Natural killer cell treated with Interleukin-12 subunit alpha and Interleukin-12 subunit beta and Interleukin-15 and Interleukin-18, amount 100 ng/mL, for 72 hours (primary cell): ENCODE measurements at regions not wholly inside any gene's neighbourhood (a gene's known extent, or its start where the extent isn't known, plus 50 kb on each side); places are given as distances from the start of the nearest gene placed in this dataset.

Source experiments
- ATAC-seq, 2 donors: fragments of 150-1000 bp; cut with Tn5 transposase in 1 of 2; sonication (Bioruptor Pico), chemical (Tn5 transposase) in 1 of 2; 2 replicates each; pipeline ENCODE4 v1.10.0; 2021
- DNase-seq: peaks from one replicate; pipeline ENCODE4 v3.0.0; 2022; ENCODE audit warnings: low spot score
- H3K27ac Mint-ChIP-seq, 2 donors: 1 replicate in 1 of 2; 2 replicates in 1 of 2; pipeline ENCODE4 v1.8.0; 2022; ENCODE audit warnings: mixed read lengths in 2 of 2, mild to moderate bottlenecking in 1 of 2, moderate library complexity in 1 of 2
- H3K27me3 Mint-ChIP-seq, 2 donors: 1 replicate in 1 of 2; 2 replicates in 1 of 2; pipeline ENCODE4 v1.8.0; 2022; ENCODE audit warnings: mixed read lengths in 2 of 2
- H3K36me3 Mint-ChIP-seq: one replicate; pipeline ENCODE4 v1.8.0; 2022; ENCODE audit warnings: mixed read lengths
- H3K4me1 Mint-ChIP-seq, 2 donors: 1 replicate in 1 of 2; 2 replicates in 1 of 2; pipeline ENCODE4 v1.8.0; 2022; ENCODE audit warnings: low read depth in 2 of 2, mixed read lengths in 2 of 2, mild to moderate bottlenecking in 1 of 2
- H3K4me3 Mint-ChIP-seq: one replicate; pipeline ENCODE4 v1.8.0; 2022; ENCODE audit warnings: mixed read lengths
- H3K9me3 Mint-ChIP-seq: 2 replicates; pipeline ENCODE4 v1.8.0; 2022; ENCODE audit warnings: mixed read lengths

DNA sequence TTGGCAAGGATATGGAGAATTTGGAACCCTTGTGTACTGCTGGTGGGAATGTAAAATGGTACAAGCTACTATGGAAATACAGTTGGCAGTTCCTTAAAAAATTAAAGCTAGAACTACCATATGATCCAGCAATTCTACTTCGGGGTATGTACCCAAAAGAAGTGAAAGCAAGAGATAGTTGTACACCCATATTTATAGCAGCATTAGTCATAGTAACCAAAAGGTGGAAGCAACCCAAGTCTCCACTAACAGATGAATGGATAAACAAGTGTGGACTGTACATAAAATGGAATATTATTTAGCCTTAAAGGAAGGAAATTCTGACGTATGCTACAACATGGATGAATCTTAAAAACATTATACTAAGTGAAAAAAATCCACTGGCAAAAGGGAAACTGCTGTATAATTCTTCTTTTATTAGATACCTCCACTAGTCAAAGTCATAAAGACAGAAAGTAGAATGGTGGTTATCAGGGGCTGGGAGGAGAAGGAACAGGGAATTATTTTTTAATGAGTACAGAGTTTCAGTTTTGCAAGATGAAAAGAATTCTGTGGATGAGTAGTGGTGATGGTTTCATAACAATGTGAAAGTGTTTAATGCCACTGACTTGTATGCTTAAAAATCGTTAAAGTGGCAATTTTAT, 141.6 kb downstream of the RXFP2 start:
- Mint-ChIP-seq H3K4me1 (peaks cover 6 to 10% of the 10 kb centered on the region in 2 donors), H3K9me3 (no peaks in the 10 kb centered on the region), H3K27ac (no peak overlapping the region), H3K36me3 (no peaks in the 10 kb centered on the region), H3K27me3 (no peaks in the 10 kb centered on the region), H3K4me3 (no peak overlapping the region)
- DNase-seq: no peak
- no peak for ATAC-seq

DNA sequence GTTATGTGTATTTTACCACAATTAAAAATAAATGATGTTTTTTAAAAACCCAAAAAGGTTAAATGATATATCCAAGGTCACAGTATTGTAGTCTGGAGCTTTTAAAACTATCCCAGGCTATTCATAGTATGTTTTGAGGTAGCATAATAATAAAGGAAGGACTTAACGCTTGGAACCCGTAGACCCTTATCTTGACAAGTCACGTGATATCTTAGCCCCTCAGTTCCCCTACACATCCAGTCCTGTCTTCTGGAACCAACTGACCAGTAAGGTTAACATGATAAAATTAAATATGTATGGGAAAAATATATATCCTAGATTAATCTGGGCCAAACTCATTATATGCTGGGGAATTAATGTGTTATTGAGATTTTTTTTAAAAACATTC, 142.2 kb downstream of the RXFP2 start:
- DNase-seq: no peak
- ATAC-seq: no peak
- Mint-ChIP-seq H3K36me3 (no peaks in the 10 kb centered on the region), H3K4me3 (no peak overlapping the region), H3K4me1 (peaks cover 6 to 11% of the 10 kb centered on the region in 2 donors), H3K27me3 (no peaks in the 10 kb centered on the region), H3K27ac (no peak overlapping the region), H3K9me3 (no peaks in the 10 kb centered on the region)

DNA sequence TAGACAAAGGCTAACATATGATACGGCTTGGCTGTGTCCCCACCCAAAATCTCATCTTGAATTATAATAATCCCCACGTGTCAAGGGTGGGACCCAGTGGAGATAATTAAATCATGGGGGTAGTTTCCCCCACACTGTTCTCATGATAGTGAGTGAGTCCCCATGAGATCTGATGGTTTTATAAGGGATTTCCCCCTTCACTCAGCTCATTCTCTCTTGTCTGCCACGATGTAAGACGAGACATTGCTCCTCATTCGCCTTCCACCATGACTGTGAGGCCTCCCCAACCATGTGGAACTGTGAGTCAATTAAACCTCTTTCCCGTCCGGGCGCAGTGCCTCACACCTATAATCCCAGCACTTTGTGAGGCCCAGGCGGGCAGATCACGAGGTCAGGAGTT, 143.5 kb downstream of the RXFP2 start:
- Mint-ChIP-seq H3K36me3 (no peaks in the 10 kb centered on the region), H3K27ac (no peak overlapping the region), H3K27me3 (no peaks in the 10 kb centered on the region), H3K9me3 (no peaks in the 10 kb centered on the region), H3K4me1 (peaks cover 6 to 10% of the 10 kb centered on the region in 2 donors), H3K4me3 (no peak overlapping the region)
- DNase-seq (no peak), ATAC-seq (no peak)

DNA sequence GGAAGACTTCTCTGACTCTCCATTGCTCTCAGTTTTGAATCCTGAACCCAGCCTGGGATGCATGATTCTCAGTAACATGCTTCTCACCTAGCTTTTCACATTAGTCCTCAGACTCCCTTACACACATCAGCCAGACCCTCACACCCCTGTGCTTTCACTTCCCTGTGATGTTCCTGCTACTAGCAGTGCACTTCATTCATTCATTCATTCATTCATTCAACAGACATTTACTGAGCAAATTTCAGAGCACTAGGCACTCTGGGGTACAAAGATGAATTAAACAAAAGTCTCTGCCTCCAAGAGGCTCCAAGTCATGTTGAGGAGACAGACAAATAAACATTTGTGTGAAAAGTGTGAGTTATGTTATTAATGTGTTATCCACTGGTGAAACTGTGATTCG, 145.2 kb downstream of the RXFP2 start:
- Mint-ChIP-seq H3K27ac (no peak overlapping the region), H3K27me3 (no peaks in the 10 kb centered on the region), H3K9me3 (no peaks in the 10 kb centered on the region), H3K4me1 (peaks cover 6 to 10% of the 10 kb centered on the region in 2 donors), H3K36me3 (no peaks in the 10 kb centered on the region), H3K4me3 (no peak overlapping the region)
- DNase-seq (no peak), ATAC-seq (no peak)

DNA sequence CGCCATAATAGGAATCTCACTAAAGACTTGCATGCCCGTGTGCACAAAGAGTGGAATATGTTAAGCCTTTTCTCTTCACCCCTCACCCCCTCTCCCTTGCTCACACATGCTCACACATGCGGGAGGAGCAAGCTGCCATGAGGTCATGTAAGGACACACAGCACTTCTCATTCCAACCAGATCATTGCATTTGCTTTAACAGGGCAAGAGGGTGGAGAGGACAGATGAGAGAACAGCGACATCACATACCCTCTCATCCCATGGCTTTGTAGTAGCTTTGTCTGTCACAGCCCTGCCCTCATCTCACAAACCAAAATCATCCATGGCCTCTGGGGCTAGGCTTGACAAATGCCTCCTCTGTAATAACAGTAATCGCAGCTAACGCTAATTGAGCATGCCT, 145.6 kb upstream of the FRY start:
- Mint-ChIP-seq H3K9me3 (no peaks in the 10 kb centered on the region), H3K36me3 (no peaks in the 10 kb centered on the region), H3K4me3 (no peak overlapping the region), H3K27me3 (no peaks in the 10 kb centered on the region), H3K4me1 (peaks cover 2 to 10% of the 10 kb centered on the region in 2 donors), H3K27ac (no peak overlapping the region)
- no peak for DNase-seq
- no peak for ATAC-seq

DNA sequence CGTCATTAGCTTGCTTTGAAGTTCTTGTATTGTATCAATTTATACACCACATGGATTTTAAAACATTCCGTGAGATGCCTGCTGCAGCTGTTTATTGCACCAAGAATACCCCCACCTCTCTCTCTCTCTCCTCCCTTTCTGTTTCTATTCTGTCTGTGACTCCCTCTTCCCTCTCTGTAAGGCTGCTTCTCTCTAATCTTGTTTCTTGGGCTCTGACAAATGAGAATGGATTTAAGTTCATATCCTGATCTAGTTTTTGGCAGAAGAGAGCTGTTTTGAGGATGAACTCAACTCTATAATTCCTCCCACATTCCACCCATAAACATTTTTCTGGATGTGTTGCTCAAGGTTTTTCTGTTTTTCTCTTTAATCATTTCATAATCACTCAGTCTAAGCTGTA, 144.3 kb upstream of the FRY start:
- H3K36me3 Mint-ChIP-seq: no peaks in the 10 kb centered on the region
- ATAC-seq (no peak), DNase-seq (no peak)
- H3K27ac Mint-ChIP-seq: peak overlapping the region in 1 of 2 donors; percentile 12
- no peaks in the 10 kb centered on the region for H3K9me3 Mint-ChIP-seq
- H3K4me1 Mint-ChIP-seq: peaks cover 0 to 10% of the 10 kb centered on the region in 2 donors
- H3K4me3 Mint-ChIP-seq: no peak overlapping the region
- H3K27me3 Mint-ChIP-seq: no peaks in the 10 kb centered on the region

DNA sequence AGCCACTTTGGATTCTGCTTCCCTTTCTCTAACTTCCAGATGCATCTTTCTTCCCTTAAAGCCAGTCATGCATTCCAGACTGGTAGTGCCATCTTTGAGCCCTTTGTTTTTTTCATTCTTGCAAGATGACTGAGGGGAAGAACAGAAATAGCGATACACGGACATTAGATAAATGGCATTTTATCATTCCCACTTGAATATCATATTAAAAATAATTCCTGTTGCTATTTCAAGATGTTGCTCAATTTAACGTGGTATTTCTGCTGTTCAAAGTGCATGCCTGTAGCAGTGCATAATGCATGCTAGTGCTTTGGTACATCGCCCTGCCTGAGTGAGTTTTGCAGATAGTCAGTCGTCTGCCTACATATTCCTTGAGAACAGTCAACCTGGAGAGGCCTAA, 140.6 kb upstream of the FRY start:
- Mint-ChIP-seq H3K36me3 (no peaks in the 10 kb centered on the region), H3K4me1 (peaks cover 0 to 7% of the 10 kb centered on the region in 2 donors), H3K27me3 (peaks cover 0 to 3% of the 10 kb centered on the region in 2 donors), H3K4me3 (no peak overlapping the region), H3K27ac (no peak overlapping the region), H3K9me3 (no peaks in the 10 kb centered on the region)
- DNase-seq: no peak
- no peak for ATAC-seq

DNA sequence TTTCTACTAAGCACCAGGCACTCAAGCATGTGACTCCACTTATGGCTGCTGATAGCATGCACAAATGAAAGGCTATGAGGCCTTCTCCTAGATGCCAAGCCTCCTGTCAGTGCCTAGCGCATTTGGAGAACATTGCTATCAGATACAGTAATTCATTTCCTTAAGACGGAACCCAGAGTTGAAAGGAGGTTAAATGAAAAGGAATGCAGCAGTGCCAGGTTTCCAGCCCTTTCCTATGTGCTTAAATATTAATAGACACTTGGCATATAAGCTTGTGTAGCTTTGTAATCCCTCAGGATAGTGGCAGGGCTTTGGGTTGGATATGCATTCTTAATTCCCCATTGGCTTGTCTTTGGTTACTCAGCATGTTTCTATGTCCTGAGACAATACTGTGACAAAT, 140.1 kb upstream of the FRY start:
- no peak overlapping the region for H3K27ac Mint-ChIP-seq
- peaks cover 2 to 7% of the 10 kb centered on the region in 2 donors for H3K4me1 Mint-ChIP-seq
- no peak for DNase-seq
- no peaks in the 10 kb centered on the region for H3K9me3 Mint-ChIP-seq
- no peak for ATAC-seq
- H3K4me3 Mint-ChIP-seq: no peak overlapping the region
- peaks cover 0 to 3% of the 10 kb centered on the region in 2 donors for H3K27me3 Mint-ChIP-seq
- no peaks in the 10 kb centered on the region for H3K36me3 Mint-ChIP-seq

DNA sequence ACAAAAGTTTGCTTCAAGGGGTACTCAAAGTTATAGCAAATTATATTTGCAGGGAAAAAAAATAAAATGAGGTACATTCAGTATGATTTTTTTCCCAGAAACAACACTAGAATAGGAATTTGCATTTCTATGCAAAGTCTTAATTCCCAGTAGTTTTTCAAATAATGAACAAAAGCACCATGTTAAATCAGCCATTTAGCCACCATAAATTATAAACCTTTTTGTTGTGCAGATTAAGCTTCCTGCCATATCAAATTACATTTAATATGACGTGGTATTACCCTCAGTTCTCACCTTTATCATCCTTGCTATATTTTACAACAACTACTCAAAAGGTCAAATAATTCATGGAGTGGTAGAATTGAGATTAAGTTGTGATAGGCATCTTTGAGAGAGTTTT, 136.6 kb upstream of the FRY start:
- Mint-ChIP-seq H3K36me3 (no peaks in the 10 kb centered on the region), H3K27ac (no peak overlapping the region), H3K4me1 (peaks cover 12 to 18% of the 10 kb centered on the region in 2 donors), H3K27me3 (peaks cover 0 to 3% of the 10 kb centered on the region in 2 donors), H3K4me3 (no peak overlapping the region), H3K9me3 (no peaks in the 10 kb centered on the region)
- ATAC-seq (no peak), DNase-seq (no peak)

DNA sequence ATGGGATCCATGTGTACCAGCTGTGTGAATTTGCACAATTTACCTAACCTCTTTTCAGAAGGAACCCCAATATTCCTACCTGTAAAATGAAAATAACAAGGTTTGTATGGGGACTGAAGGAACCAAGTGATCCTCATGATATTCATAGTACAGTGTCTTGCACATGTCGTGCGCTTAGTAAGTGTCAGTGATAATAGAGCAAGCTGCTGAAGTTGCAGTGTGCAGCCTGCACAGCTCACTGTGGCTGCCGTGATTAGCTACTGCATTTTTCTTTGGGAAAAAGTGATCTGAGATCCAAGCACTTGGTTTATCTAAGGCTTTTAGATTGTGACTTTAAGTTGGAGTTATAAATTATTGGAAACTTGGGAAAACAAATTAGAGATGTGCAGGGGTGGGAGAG, 135.9 kb upstream of the FRY start:
- H3K4me3 Mint-ChIP-seq: no peak overlapping the region
- H3K36me3 Mint-ChIP-seq: no peaks in the 10 kb centered on the region
- peaks cover 0 to 3% of the 10 kb centered on the region in 2 donors for H3K27me3 Mint-ChIP-seq
- DNase-seq (no peak), ATAC-seq (no peak)
- H3K27ac Mint-ChIP-seq: no peak overlapping the region
- no peaks in the 10 kb centered on the region for H3K9me3 Mint-ChIP-seq
- peaks cover 12 to 18% of the 10 kb centered on the region in 2 donors for H3K4me1 Mint-ChIP-seq

DNA sequence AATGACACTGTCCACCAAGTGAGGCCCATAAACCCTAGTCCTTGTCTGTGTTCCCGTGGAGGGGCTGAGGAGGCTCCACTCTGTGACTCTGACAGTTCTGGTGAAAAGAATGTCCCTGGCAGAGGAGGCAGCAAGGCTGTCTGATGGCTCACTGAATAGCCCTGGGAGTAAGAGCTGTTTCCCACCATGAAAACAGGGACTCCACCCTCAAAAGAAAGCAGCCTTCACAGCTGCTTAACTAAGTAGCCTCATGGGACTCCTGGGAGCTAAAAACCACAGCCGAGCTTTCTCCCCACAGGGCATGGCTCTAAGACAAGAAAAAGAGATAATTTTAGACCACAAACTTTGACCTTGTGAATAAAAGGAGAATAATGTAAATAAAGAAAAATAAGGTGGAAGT, 135.1 kb upstream of the FRY start:
- H3K27ac Mint-ChIP-seq: peak overlapping the region in 1 of 2 donors; percentile 66
- H3K4me1 Mint-ChIP-seq: peaks cover 12 to 18% of the 10 kb centered on the region in 2 donors
- no peak for DNase-seq
- H3K4me3 Mint-ChIP-seq: no peak overlapping the region
- no peaks in the 10 kb centered on the region for H3K36me3 Mint-ChIP-seq
- peaks cover 0 to 3% of the 10 kb centered on the region in 2 donors for H3K27me3 Mint-ChIP-seq
- no peak for ATAC-seq
- no peaks in the 10 kb centered on the region for H3K9me3 Mint-ChIP-seq

DNA sequence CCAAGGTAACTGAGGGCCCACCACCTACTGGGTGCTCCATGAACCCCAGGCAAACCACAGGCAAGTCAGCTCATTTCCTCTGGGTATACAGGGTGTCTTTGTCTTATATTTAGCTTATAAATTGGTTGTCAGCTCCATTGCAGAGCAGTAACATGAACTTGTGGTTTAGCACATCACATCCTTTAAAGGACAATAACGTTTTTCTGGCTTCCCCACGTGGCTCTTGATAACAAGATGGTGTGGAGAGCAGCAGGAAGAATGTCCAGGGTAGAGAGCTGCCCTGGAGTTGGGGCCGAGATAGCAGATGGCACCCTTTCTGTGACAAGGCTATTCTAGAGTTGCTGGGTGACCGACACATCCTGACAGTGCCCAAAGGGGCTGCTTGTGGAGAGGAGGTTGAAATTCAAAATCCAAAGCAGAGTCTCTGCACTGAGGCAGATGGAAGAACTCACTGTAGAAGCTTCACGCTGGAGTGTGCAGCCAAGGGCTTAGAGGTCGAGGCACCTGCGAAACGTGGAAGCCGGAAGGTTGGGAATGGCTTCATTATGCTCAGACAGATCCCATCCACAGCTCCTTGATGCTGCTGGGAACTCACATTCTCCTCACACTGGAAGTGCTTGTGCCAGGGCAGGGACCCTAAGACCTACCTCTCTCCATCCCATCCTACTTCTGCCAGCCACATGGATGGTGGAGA, 133.0 kb upstream of the FRY start:
- H3K27ac Mint-ChIP-seq: peak overlapping the region in 1 of 2 donors; percentile 59
- peaks cover 18 to 30% of the 10 kb centered on the region in 2 donors for H3K4me1 Mint-ChIP-seq
- peaks cover 0 to 3% of the 10 kb centered on the region in 2 donors for H3K27me3 Mint-ChIP-seq
- H3K36me3 Mint-ChIP-seq: no peaks in the 10 kb centered on the region
- ATAC-seq: peak; percentile 32 to 66
- peak overlapping the region; percentile 35 for H3K4me3 Mint-ChIP-seq
- no peaks in the 10 kb centered on the region for H3K9me3 Mint-ChIP-seq
- DNase-seq: no peak

DNA sequence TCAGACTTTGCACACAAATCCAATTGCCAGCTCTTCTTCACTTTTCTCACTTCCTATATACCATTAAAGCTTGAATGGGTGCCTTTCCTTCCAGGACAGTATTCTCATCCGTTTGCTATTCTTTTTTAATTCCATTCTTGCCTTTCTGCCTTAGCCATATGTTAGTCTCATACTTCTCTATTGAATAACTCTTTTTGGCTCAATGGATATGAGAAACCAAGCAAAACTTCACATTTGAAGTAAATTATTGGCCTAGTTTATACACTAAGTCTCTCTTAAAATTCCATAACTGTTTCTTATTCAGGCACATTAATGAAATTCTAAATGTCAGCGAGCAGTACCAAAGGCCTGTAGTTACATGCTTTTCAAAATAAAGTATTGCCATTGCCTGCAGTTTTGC, 129.6 kb upstream of the FRY start:
- ATAC-seq: no peak
- no peak for DNase-seq
- Mint-ChIP-seq H3K4me1 (peaks cover 24 to 43% of the 10 kb centered on the region in 2 donors), H3K27ac (no peak overlapping the region), H3K9me3 (no peaks in the 10 kb centered on the region), H3K36me3 (no peaks in the 10 kb centered on the region), H3K27me3 (no peaks in the 10 kb centered on the region), H3K4me3 (no peak overlapping the region)

DNA sequence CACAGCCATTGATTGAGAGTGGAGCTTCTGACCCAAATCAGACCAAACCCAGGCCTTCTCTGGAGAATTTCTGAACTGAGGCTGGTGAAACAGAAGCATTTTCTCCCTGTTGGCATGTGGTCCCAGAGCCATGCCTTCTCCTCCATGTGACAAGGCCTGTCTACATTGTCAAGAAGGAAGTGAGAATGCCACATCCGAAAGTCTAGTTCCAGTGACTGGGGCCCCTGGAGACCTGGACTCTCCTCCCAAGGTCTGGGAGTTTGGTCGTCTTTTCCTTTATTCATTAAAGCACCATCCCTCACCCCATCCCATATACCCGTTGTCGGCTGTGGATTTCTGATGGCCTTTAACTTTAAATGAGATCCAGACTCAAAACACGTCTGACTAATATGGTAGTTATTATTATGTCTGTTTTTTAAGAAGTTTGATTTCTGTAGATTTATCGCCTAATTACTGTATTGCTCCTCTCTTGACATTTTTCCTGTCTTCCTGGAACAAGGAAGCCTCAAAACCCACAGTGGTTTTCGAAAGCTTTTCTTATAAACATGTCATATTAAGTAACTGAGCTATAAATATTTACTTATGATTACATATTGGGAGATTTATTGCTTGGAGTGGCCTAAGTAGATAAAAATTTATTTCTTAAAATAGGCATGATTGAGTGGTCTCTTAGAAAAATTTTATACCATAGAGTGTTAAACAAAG, 128.3 kb upstream of the FRY start:
- H3K27me3 Mint-ChIP-seq: no peaks in the 10 kb centered on the region
- H3K36me3 Mint-ChIP-seq: no peaks in the 10 kb centered on the region
- peak overlapping the region; percentile 25 to 30 for H3K27ac Mint-ChIP-seq
- H3K9me3 Mint-ChIP-seq: no peaks in the 10 kb centered on the region
- peaks cover 22 to 35% of the 10 kb centered on the region in 2 donors for H3K4me1 Mint-ChIP-seq
- ATAC-seq: no peak
- H3K4me3 Mint-ChIP-seq: peak overlapping the region; percentile 14
- DNase-seq: no peak
